Gastrocnemius medialis (tissue), 4 donors: ENCODE measurements at regions not wholly inside any gene's neighbourhood (a gene's known extent, or its start where the extent isn't known, plus 50 kb on each side); places are given as distances from the start of the nearest gene placed in this dataset.

Experiments
- ATAC-seq, 2 donors: fragments of 150-250 bp; one replicate each; pipeline ENCODE4 v1.9.1; 2016
- DNase-seq, 2 donors: peaks; one replicate each; pipeline ENCODE4 v3.0.0-alpha.2; 2019
- H3K27ac ChIP-seq, 4 donors: fragments of 200-600 bp; sonication (generic); 1 replicate in 1 of 4; 2 replicates in 3 of 4; pipeline ENCODE4 v1.5.1; 2016 to 2018; ENCODE audit warnings: mild to moderate bottlenecking in 2 of 4, moderate library complexity in 1 of 4
- H3K27me3 ChIP-seq, 3 donors: fragments of 200-600 bp; sonication (generic) in 2 of 3; 1 replicate in 1 of 3; 2 replicates in 2 of 3; pipeline versions ENCODE4 v1.5.1 to v1.6.0; 2016 to 2019; ENCODE audit warnings: mild to moderate bottlenecking in 1 of 3, moderate library complexity in 1 of 3
- H3K36me3 ChIP-seq, 2 donors: fragments of 200-600 bp; sonication (generic) in 1 of 2; one replicate each; pipeline ENCODE4 v1.5.1; 2017 to 2018
- H3K4me1 ChIP-seq, 2 donors: fragments of 200-600 bp; sonication (generic) in 1 of 2; one replicate each; pipeline ENCODE4 v1.5.1; 2016 to 2017; ENCODE audit warnings: mild to moderate bottlenecking in 2 of 2
- H3K4me3 ChIP-seq, 4 donors: fragments of 200-600 bp; sonication (generic) in 3 of 4; 1 replicate in 1 of 4; 2 replicates in 3 of 4; pipeline ENCODE4 v1.5.1; 2016 to 2019; ENCODE audit warnings: mild to moderate bottlenecking in 2 of 4
- H3K9me3 ChIP-seq, 3 donors: fragments of 200-600 bp; sonication (generic) in 2 of 3; 1 replicate in 1 of 3; 2 replicates in 2 of 3; pipeline ENCODE4 v1.5.1; 2016 to 2019
- POLR2A ChIP-seq, 2 donors: fragments of 450-650 bp; IDR thresholded peaks; one replicate each; pipeline ENCODE4 v1.6.1; 2017; ENCODE audit warnings: antibody characterized with exemption in 2 of 2, mild to moderate bottlenecking in 2 of 2, moderate library complexity in 2 of 2
- in situ Hi-C, 4 donors: fragments of 200-750 bp; cut with MboI; loops; one replicate each; pipeline versions ENCODE4 v1.15.0 to v1.8.0; 2017; ENCODE audit warnings: low sequenced_read_pairs in 4 of 4
- intact Hi-C: fragments of 100-400 bp; cut with DNase I; formaldehyde crosslinking; loops from one replicate; pipeline ENCODE4 v1.15.1; 2023; ENCODE audit warnings: low total_unique reads
- TF ChIP-seq, protein P1 (sequence below), 5 experiments: fragments of 450-650 bp in 3 of 5; fragments of 200-600 bp in 2 of 5; sonication (generic) in 2 of 5; IDR thresholded peaks in 4 of 5; conservative IDR thresholded peaks in 1 of 5; 1 replicate in 4 of 5; 2 replicates in 1 of 5; pipeline ENCODE4 v1.5.1; 2016 to 2019; ENCODE audit warnings: antibody characterized with exemption in 5 of 5, mild to moderate bottlenecking in 3 of 5, moderate library complexity in 3 of 5

DNA sequence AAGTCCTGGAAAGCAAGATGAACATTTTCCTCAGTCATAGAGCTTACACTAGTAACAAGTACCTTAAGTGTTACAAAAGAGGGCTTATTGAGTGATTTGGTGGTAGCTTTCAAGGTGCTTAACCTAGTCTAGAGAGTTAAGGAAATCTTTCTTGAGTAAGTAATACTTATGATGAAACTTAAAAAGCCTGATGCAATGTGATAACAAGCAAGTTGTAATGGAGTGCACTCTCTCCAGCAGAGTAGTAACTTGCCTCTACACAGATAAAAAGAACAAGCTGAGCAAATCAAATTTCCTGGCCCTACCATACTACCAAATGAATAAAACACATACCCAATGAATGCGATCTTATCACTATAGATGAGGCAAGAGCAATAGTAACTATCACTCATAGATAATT is 639.9 kb upstream of the FBXO33 start:
- DNase-seq (no peak), ATAC-seq (no peak)
- in situ Hi-C loops (no loop called here), intact Hi-C loops (no loop called here)
- Histone ChIP-seq H3K4me3 (no peak overlapping the region), H3K9me3 (no peaks in the 10 kb centered on the region), H3K4me1 (no peaks in the 10 kb centered on the region), H3K27me3 (no peaks in the 10 kb centered on the region), H3K36me3 (no peaks in the 10 kb centered on the region), H3K27ac (no peak overlapping the region)
- TF ChIP-seq, protein P1, sequence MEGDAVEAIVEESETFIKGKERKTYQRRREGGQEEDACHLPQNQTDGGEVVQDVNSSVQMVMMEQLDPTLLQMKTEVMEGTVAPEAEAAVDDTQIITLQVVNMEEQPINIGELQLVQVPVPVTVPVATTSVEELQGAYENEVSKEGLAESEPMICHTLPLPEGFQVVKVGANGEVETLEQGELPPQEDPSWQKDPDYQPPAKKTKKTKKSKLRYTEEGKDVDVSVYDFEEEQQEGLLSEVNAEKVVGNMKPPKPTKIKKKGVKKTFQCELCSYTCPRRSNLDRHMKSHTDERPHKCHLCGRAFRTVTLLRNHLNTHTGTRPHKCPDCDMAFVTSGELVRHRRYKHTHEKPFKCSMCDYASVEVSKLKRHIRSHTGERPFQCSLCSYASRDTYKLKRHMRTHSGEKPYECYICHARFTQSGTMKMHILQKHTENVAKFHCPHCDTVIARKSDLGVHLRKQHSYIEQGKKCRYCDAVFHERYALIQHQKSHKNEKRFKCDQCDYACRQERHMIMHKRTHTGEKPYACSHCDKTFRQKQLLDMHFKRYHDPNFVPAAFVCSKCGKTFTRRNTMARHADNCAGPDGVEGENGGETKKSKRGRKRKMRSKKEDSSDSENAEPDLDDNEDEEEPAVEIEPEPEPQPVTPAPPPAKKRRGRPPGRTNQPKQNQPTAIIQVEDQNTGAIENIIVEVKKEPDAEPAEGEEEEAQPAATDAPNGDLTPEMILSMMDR (IDR thresholded peaks at IDR 0.05 in 4 of 5, conservative IDR thresholded peaks at IDR 0.05 in 1 of 5): no peak
- no peak for TF ChIP-seq POLR2A (IDR thresholded peaks at IDR 0.05)

GRCh38 chr14:40058901-40059897 is 627.0 kb upstream of the FBXO33 start:
- Histone ChIP-seq H3K27ac (no peak overlapping the region), H3K27me3 (no peaks in the 10 kb centered on the region), H3K4me1 (no peaks in the 10 kb centered on the region), H3K36me3 (no peaks in the 10 kb centered on the region), H3K9me3 (no peaks in the 10 kb centered on the region), H3K4me3 (no peak overlapping the region)
- ATAC-seq: no peak
- TF ChIP-seq, protein P1 (IDR thresholded peaks at IDR 0.05 in 4 of 5, conservative IDR thresholded peaks at IDR 0.05 in 1 of 5): no peak
- TF ChIP-seq POLR2A (IDR thresholded peaks at IDR 0.05): no peak
- in situ Hi-C loops: no loop called here
- intact Hi-C loops: no loop called here
- DNase-seq: no peak

DNA sequence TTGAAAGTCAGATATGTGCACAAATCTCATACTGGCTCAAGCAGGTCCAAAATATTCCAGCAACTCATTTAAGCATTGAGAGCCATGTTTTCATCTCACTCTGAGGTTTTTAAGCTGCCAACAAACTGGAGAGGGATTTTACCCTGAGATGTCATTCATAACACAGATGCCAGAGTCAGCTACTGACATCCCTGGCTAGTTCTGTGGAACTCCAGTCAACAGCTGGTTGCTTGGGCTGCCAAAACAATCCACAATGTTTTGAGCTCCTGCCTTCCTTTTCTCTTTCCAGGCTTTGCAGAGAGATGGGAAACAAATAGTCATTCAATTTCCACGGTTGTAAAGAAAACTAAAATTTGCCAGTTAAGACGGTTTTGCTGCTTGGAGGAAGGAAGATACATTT is 621.2 kb upstream of the FBXO33 start:
- Histone ChIP-seq H3K4me1 (no peaks in the 10 kb centered on the region), H3K27ac (no peak overlapping the region), H3K4me3 (no peak overlapping the region), H3K9me3 (no peaks in the 10 kb centered on the region), H3K27me3 (no peaks in the 10 kb centered on the region), H3K36me3 (no peaks in the 10 kb centered on the region)
- DNase-seq (no peak), ATAC-seq (no peak)
- in situ Hi-C loops: no loop called here
- TF ChIP-seq, protein P1 (IDR thresholded peaks at IDR 0.05 in 4 of 5, conservative IDR thresholded peaks at IDR 0.05 in 1 of 5): no peak
- no peak for TF ChIP-seq POLR2A (IDR thresholded peaks at IDR 0.05)
- intact Hi-C loops: no loop called here

GRCh38 chr14:40028991-40029390 is 596.8 kb upstream of the FBXO33 start:
- in situ Hi-C loops: no loop called here
- intact Hi-C loops: no loop called here
- H3K4me3 ChIP-seq: no peak overlapping the region
- H3K9me3 ChIP-seq: no peaks in the 10 kb centered on the region
- H3K27me3 ChIP-seq: no peaks in the 10 kb centered on the region
- H3K27ac ChIP-seq: no peak overlapping the region
- ATAC-seq (no peak), DNase-seq (no peak)
- no peaks in the 10 kb centered on the region for H3K36me3 ChIP-seq
- TF ChIP-seq, protein P1 (IDR thresholded peaks at IDR 0.05 in 4 of 5, conservative IDR thresholded peaks at IDR 0.05 in 1 of 5): no peak
- TF ChIP-seq POLR2A (IDR thresholded peaks at IDR 0.05): no peak
- H3K4me1 ChIP-seq: no peaks in the 10 kb centered on the region
